Smooth muscle cell (in vitro differentiated cells): ENCODE measurements at regions not wholly inside any gene's neighbourhood (a gene's known extent, or its start where the extent isn't known, plus 50 kb on each side); places are given as distances from the start of the nearest gene placed in this dataset.

Experiments used
- DNase-seq: peaks from one replicate; lab custom pipeline; 2025; ENCODE audit not compliant: unreplicated experiment; lab: John Stamatoyannopoulos, UW
- H2AFZ ChIP-seq: fragments of 200-600 bp; sonication (generic); 2 replicates; pipeline ENCODE4 v1.6.0; 2016; ENCODE audit warnings: antibody characterized with exemption, low read depth, mild to moderate bottlenecking
- H3F3A ChIP-seq: fragments of 200-600 bp; sonication (generic); 2 replicates; pipeline ENCODE4 v1.6.0; 2017; ENCODE audit warnings: antibody characterized with exemption, low read depth
- H3K27ac ChIP-seq: fragments of 200-600 bp; sonication (generic); 2 replicates; pipeline ENCODE4 v1.5.1; 2016; ENCODE audit warnings: low read depth, mild to moderate bottlenecking
- H3K27me3 ChIP-seq: fragments of 200-600 bp; sonication (generic); 2 replicates; pipeline ENCODE4 v1.6.1; 2016; ENCODE audit warnings: low read depth, mild to moderate bottlenecking
- H3K36me3 ChIP-seq: fragments of 200-600 bp; sonication (generic); 2 replicates; pipeline ENCODE4 v1.5.1; 2016; ENCODE audit warnings: low read depth
- H3K4me1 ChIP-seq: fragments of 200-600 bp; sonication (generic); 2 replicates; pipeline ENCODE4 v1.5.1; 2016; ENCODE audit warnings: low read depth
- H3K4me2 ChIP-seq: fragments of 200-600 bp; sonication (generic); 2 replicates; pipeline ENCODE4 v1.6.0; 2016; ENCODE audit warnings: mild to moderate bottlenecking
- H3K4me3 ChIP-seq: fragments of 200-600 bp; sonication (generic); 2 replicates; pipeline ENCODE4 v1.5.1; 2016; ENCODE audit warnings: mild to moderate bottlenecking
- H3K79me2 ChIP-seq: fragments of 200-600 bp; sonication (generic); 2 replicates; pipeline ENCODE4 v1.6.0; 2016; ENCODE audit warnings: low read depth, mild to moderate bottlenecking
- H3K9ac ChIP-seq: fragments of 200-600 bp; sonication (generic); 2 replicates; pipeline ENCODE4 v1.6.0; 2016; ENCODE audit warnings: low read depth
- H3K9me3 ChIP-seq: fragments of 200-600 bp; sonication (generic); replicated peaks from 2 replicates; pipeline ENCODE4 v1.5.1; 2016; ENCODE audit warnings: low read depth
- H4K20me1 ChIP-seq: fragments of 200-600 bp; sonication (generic); 2 replicates; pipeline ENCODE4 v1.6.0; 2016; ENCODE audit warnings: low read depth
- CTCF ChIP-seq: fragments of 200-600 bp; sonication (generic); IDR thresholded peaks from 2 replicates; pipeline ENCODE4 v1.5.1; 2017; ENCODE audit warnings: borderline replicate concordance, mild to moderate bottlenecking, antibody characterized with exemption; ENCODE audit not compliant: insufficient read depth, poor library complexity, severe bottlenecking
- WGBS: methylation state at CpG from one replicate; pipeline ENCODE4 v1.1.7; 2016; ENCODE audit warnings: low lambda C conversion rate; 5-methylcytosine and 5-hydroxymethylcytosine counted together

GRCh38 chr6:19968201-19968600 is 131.0 kb downstream of the ID4 start:
- DNase-seq = no peak
- Histone ChIP-seq H3K4me3 (no peak overlapping the region), H4K20me1 (no peaks in the 10 kb centered on the region), H3F3A (no peaks in the 10 kb centered on the region), H3K79me2 (no peaks in the 10 kb centered on the region), H2AFZ (no peak overlapping the region), H3K9me3 (no peaks in the 10 kb centered on the region), H3K4me1 (no peaks in the 10 kb centered on the region), H3K36me3 (no peaks in the 10 kb centered on the region), H3K9ac (no peak overlapping the region), H3K27me3 (no peaks in the 10 kb centered on the region), H3K27ac (no peak overlapping the region), H3K4me2 (no peak overlapping the region)
- no peak for TF ChIP-seq CTCF
- 69% methylated on average over 1 of the region's 1 CpG for WGBS

- TF ChIP-seq CTCF = no peak
- no peaks in the 10 kb centered on the region for H3K36me3 ChIP-seq
- no peaks in the 10 kb centered on the region for H3F3A ChIP-seq
- H3K9ac ChIP-seq = no peak overlapping the region
- H4K20me1 ChIP-seq = no peaks in the 10 kb centered on the region
- no peaks in the 10 kb centered on the region for H3K9me3 ChIP-seq
- H3K4me3 ChIP-seq = no peak overlapping the region
- no peak overlapping the region for H3K27ac ChIP-seq
- no peak overlapping the region for H2AFZ ChIP-seq
- no peaks in the 10 kb centered on the region for H3K27me3 ChIP-seq
- no peak overlapping the region for H3K4me2 ChIP-seq
- WGBS = 82% methylated on average over 1 of the region's 1 CpG
- DNase-seq = no peak
- H3K4me1 ChIP-seq = no peaks in the 10 kb centered on the region
- no peaks in the 10 kb centered on the region for H3K79me2 ChIP-seq
Observed at GRCh38 chr6:19972221-19972620, 135.1 kb downstream of the ID4 start.

- Histone ChIP-seq H4K20me1 (no peaks in the 10 kb centered on the region), H2AFZ (no peak overlapping the region), H3K9ac (no peak overlapping the region), H3K4me3 (no peak overlapping the region), H3K27ac (no peak overlapping the region), H3K36me3 (no peaks in the 10 kb centered on the region), H3K9me3 (no peaks in the 10 kb centered on the region), H3K79me2 (no peaks in the 10 kb centered on the region), H3F3A (no peaks in the 10 kb centered on the region), H3K4me1 (no peaks in the 10 kb centered on the region), H3K4me2 (no peak overlapping the region), H3K27me3 (no peaks in the 10 kb centered on the region)
- DNase-seq = no peak
- no peak for TF ChIP-seq CTCF
- WGBS = 75% methylated on average over 12 of the region's 12 CpGs
Observed at GRCh38 chr6:19976411-19977129, 139.4 kb downstream of the ID4 start.

GRCh38 chr6:19979059-19979458 is 141.9 kb downstream of the ID4 start:
- TF ChIP-seq CTCF = no peak
- Histone ChIP-seq H3K27me3 (peaks cover 6% of the 10 kb centered on the region), H3K27ac (no peak overlapping the region), H3K9ac (no peak overlapping the region), H3K4me1 (no peaks in the 10 kb centered on the region), H3K4me2 (no peak overlapping the region), H4K20me1 (no peaks in the 10 kb centered on the region), H2AFZ (no peak overlapping the region), H3K4me3 (no peak overlapping the region), H3K36me3 (no peaks in the 10 kb centered on the region), H3K79me2 (no peaks in the 10 kb centered on the region), H3K9me3 (no peaks in the 10 kb centered on the region), H3F3A (no peaks in the 10 kb centered on the region)
- WGBS = 63% methylated on average over 7 of the region's 7 CpGs
- no peak for DNase-seq
